ENCODE measurements at regions not wholly inside any gene's neighbourhood (a gene's known extent, or its start where the extent isn't known, plus 50 kb on each side); places are given as distances from the start of the nearest gene placed in this dataset.

- no peak for DNase-seq (ENCODE audit: low read depth in 1 of 2, low spot score in 1 of 2)
- TF ChIP-seq JUND (IDR thresholded peaks at IDR 0.05; ENCODE audit: low read depth) = no peak
- in situ Hi-C loops (cut with HindIII; ENCODE audit: low pct_unique_long_range_greater_than_20kb, low sequenced_read_pairs) = no loop called here
Measured at GRCh38 chr5:136924490-136924889, 559.1 kb upstream of the TRPC7 start.

GRCh38 chr5:136910625-136911024, 545.3 kb upstream of the TRPC7 start:
- no peak for DNase-seq (ENCODE audit: low read depth in 1 of 2, low spot score in 1 of 2)
- in situ Hi-C loops (cut with HindIII; ENCODE audit: low pct_unique_long_range_greater_than_20kb, low sequenced_read_pairs) = no loop called here
- TF ChIP-seq JUND (IDR thresholded peaks at IDR 0.05; ENCODE audit: low read depth) = no peak

GRCh38 chr5:136909906-136910305, 544.6 kb upstream of the TRPC7 start:
- in situ Hi-C loops (cut with HindIII; ENCODE audit: low pct_unique_long_range_greater_than_20kb, low sequenced_read_pairs) = no loop called here
- no peak for TF ChIP-seq JUND (IDR thresholded peaks at IDR 0.05; ENCODE audit: low read depth)
- DNase-seq (ENCODE audit: low read depth in 1 of 2, low spot score in 1 of 2) = no peak

GRCh38 chr5:136907371-136907770, 542.0 kb upstream of the TRPC7 start:
- in situ Hi-C loops (cut with HindIII; ENCODE audit: low pct_unique_long_range_greater_than_20kb, low sequenced_read_pairs) = no loop called here
- no peak for DNase-seq (ENCODE audit: low read depth in 1 of 2, low spot score in 1 of 2)
- no peak for TF ChIP-seq JUND (IDR thresholded peaks at IDR 0.05; ENCODE audit: low read depth)

- no peak for TF ChIP-seq JUND (IDR thresholded peaks at IDR 0.05; ENCODE audit: low read depth)
- in situ Hi-C loops (cut with HindIII; ENCODE audit: low pct_unique_long_range_greater_than_20kb, low sequenced_read_pairs) = no loop called here
- DNase-seq (ENCODE audit: low read depth in 1 of 2, low spot score in 1 of 2) = no peak
Measured at GRCh38 chr5:136906545-136906944, 541.2 kb upstream of the TRPC7 start.

GRCh38 chr5:136905571-136905970, 540.2 kb upstream of the TRPC7 start:
- DNase-seq (ENCODE audit: low read depth in 1 of 2, low spot score in 1 of 2) = peak in 1 of 2 experiments; percentile 5
- TF ChIP-seq JUND (IDR thresholded peaks at IDR 0.05; ENCODE audit: low read depth) = no peak
- in situ Hi-C loops (cut with HindIII; ENCODE audit: low pct_unique_long_range_greater_than_20kb, low sequenced_read_pairs) = no loop called here

- no peak for DNase-seq (ENCODE audit: low read depth in 1 of 2, low spot score in 1 of 2)
- in situ Hi-C loops (cut with HindIII; ENCODE audit: low pct_unique_long_range_greater_than_20kb, low sequenced_read_pairs) = no loop called here
- TF ChIP-seq JUND (IDR thresholded peaks at IDR 0.05; ENCODE audit: low read depth) = no peak
Measured at GRCh38 chr5:136894070-136894469, 528.7 kb upstream of the TRPC7 start.

- no peak for DNase-seq (ENCODE audit: low read depth in 1 of 2, low spot score in 1 of 2)
- TF ChIP-seq JUND (IDR thresholded peaks at IDR 0.05; ENCODE audit: low read depth) = no peak
- in situ Hi-C loops (cut with HindIII; ENCODE audit: low pct_unique_long_range_greater_than_20kb, low sequenced_read_pairs) = no loop called here
Measured at GRCh38 chr5:136892000-136892399, 526.7 kb upstream of the TRPC7 start.

GRCh38 chr5:136891175-136891972, 526.0 kb upstream of the TRPC7 start:
- DNase-seq (ENCODE audit: low read depth in 1 of 2, low spot score in 1 of 2) = no peak
- in situ Hi-C loops (cut with HindIII; ENCODE audit: low pct_unique_long_range_greater_than_20kb, low sequenced_read_pairs) = no loop called here
- no peak for TF ChIP-seq JUND (IDR thresholded peaks at IDR 0.05; ENCODE audit: low read depth)

- DNase-seq (ENCODE audit: low read depth in 1 of 2, low spot score in 1 of 2) = no peak
- no peak for TF ChIP-seq JUND (IDR thresholded peaks at IDR 0.05; ENCODE audit: low read depth)
- in situ Hi-C loops (cut with HindIII; ENCODE audit: low pct_unique_long_range_greater_than_20kb, low sequenced_read_pairs) = no loop called here
Measured at GRCh38 chr5:136890431-136891148, 525.2 kb upstream of the TRPC7 start.

- in situ Hi-C loops (cut with HindIII; ENCODE audit: low pct_unique_long_range_greater_than_20kb, low sequenced_read_pairs) = no loop called here
- DNase-seq (ENCODE audit: low read depth in 1 of 2, low spot score in 1 of 2) = no peak
- no peak for TF ChIP-seq JUND (IDR thresholded peaks at IDR 0.05; ENCODE audit: low read depth)
Measured at GRCh38 chr5:136886608-136887007, 521.3 kb upstream of the TRPC7 start.

- in situ Hi-C loops (cut with HindIII; ENCODE audit: low pct_unique_long_range_greater_than_20kb, low sequenced_read_pairs) = no loop called here
- TF ChIP-seq JUND (IDR thresholded peaks at IDR 0.05; ENCODE audit: low read depth) = no peak
- DNase-seq (ENCODE audit: low read depth in 1 of 2, low spot score in 1 of 2) = no peak
Measured at GRCh38 chr5:136864960-136865359, 499.6 kb upstream of the TRPC7 start.

GRCh38 chr5:136856648-136857047, 491.3 kb upstream of the TRPC7 start:
- in situ Hi-C loops (cut with HindIII; ENCODE audit: low pct_unique_long_range_greater_than_20kb, low sequenced_read_pairs) = no loop called here
- no peak for DNase-seq (ENCODE audit: low read depth in 1 of 2, low spot score in 1 of 2)
- no peak for TF ChIP-seq JUND (IDR thresholded peaks at IDR 0.05; ENCODE audit: low read depth)

Data from T47D (cell line).